ENCODE measurements at regions not wholly inside any gene's neighbourhood (a gene's known extent, or its start where the extent isn't known, plus 50 kb on each side); places are given as distances from the start of the nearest gene placed in this dataset.

DNA sequence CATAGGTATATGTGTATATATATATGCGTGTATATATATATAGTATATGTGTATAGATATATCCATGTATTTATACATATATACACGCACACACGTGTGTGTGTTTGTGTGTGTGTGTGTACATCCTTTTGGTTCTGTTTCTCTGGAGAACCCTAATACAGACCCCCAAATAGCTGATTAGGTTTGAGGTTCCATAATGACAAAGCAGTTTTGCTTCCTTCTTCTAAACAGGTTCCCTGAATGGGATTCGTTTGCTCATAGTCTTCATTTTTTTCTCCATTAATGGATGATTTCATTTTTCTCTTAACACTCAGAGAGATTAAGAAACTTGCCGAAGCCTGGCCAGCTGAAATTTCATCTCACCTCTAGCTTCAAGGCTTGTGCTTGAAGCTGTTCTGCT lies 234.0 kb upstream of the BCOR start:
- no peak for DNase-seq (ENCODE audit: low spot score in 2 of 2)
- Histone ChIP-seq H3K4me1 (no peaks in the 10 kb centered on the region), H3K9me3 (no peaks in the 10 kb centered on the region), H3K27ac (no peak overlapping the region), H3K36me3 (no peaks in the 10 kb centered on the region), H3K27me3 (no peaks in the 10 kb centered on the region), H3K4me3 (no peak overlapping the region)
- intact Hi-C loops (cut with DNase I): loop anchor here (10.0 kb wide), 1 partner anchor 1437 kb away; no protein-coding TSS in a partner anchor
- TF ChIP-seq, protein P1, sequence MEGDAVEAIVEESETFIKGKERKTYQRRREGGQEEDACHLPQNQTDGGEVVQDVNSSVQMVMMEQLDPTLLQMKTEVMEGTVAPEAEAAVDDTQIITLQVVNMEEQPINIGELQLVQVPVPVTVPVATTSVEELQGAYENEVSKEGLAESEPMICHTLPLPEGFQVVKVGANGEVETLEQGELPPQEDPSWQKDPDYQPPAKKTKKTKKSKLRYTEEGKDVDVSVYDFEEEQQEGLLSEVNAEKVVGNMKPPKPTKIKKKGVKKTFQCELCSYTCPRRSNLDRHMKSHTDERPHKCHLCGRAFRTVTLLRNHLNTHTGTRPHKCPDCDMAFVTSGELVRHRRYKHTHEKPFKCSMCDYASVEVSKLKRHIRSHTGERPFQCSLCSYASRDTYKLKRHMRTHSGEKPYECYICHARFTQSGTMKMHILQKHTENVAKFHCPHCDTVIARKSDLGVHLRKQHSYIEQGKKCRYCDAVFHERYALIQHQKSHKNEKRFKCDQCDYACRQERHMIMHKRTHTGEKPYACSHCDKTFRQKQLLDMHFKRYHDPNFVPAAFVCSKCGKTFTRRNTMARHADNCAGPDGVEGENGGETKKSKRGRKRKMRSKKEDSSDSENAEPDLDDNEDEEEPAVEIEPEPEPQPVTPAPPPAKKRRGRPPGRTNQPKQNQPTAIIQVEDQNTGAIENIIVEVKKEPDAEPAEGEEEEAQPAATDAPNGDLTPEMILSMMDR (IDR thresholded peaks at IDR 0.05): no peak

DNA sequence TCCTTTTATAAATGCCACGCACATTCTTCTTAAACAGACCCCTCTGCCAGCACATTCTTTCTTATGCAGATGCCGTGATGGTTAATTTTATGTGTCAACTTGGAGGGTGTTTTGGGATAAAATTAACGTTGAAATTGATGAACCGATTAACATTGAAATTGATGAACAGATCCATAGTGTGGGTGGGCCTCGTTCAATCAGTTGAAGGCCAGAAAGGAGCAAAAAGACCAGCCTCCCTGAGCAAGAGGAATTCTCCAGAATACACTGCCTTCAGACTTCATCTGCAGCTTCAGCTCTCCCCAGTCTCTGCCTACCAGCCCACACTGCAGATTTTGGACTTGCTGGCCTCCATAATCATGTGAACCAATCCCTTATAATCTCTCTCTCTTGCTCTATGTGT lies 233.6 kb upstream of the BCOR start:
- Histone ChIP-seq H3K9me3 (no peaks in the 10 kb centered on the region), H3K36me3 (no peaks in the 10 kb centered on the region), H3K4me1 (no peaks in the 10 kb centered on the region), H3K4me3 (no peak overlapping the region), H3K27ac (no peak overlapping the region), H3K27me3 (no peaks in the 10 kb centered on the region)
- no peak for DNase-seq (ENCODE audit: low spot score in 2 of 2)
- TF ChIP-seq, protein P1 (IDR thresholded peaks at IDR 0.05): no peak
- intact Hi-C loops (cut with DNase I): loop anchor here (10.0 kb wide), 1 partner anchor 1437 kb away; no protein-coding TSS in a partner anchor

- no peaks in the 10 kb centered on the region for H3K36me3 ChIP-seq
- TF ChIP-seq, protein P1 (IDR thresholded peaks at IDR 0.05): no peak
- H3K4me1 ChIP-seq: no peaks in the 10 kb centered on the region
- no peak overlapping the region for H3K27ac ChIP-seq
- intact Hi-C loops (cut with DNase I): loop anchor here (10.0 kb wide), 1 partner anchor 1435 kb away; no protein-coding TSS in a partner anchor
- H3K9me3 ChIP-seq: no peaks in the 10 kb centered on the region
- DNase-seq (ENCODE audit: low spot score in 2 of 2): no peak
- H3K27me3 ChIP-seq: no peaks in the 10 kb centered on the region
- no peak overlapping the region for H3K4me3 ChIP-seq
These were observed 231.9 kb upstream of the BCOR start for GRCh38 chrX:40329616-40330015.

DNA sequence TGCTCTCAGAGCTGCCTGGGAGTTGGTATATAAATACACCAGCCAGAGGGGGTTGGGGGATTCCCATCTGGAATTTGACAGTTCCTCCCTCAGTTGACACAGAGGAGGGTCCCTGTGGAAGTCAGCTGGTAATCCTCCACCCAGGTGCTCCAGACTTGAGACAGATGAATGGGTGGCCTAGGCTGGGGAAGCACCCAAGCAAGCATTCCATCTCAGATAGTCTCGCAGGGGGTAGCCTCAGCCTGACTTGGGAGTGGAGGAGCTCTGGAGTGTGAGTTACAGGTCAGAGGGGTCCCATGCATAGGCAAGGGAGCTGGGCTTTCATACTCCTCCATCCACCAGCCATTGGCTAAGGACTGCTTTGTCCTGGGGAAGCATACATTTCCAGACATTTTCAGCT lies 229.3 kb upstream of the BCOR start:
- no peak for DNase-seq (ENCODE audit: low spot score in 2 of 2)

DNA sequence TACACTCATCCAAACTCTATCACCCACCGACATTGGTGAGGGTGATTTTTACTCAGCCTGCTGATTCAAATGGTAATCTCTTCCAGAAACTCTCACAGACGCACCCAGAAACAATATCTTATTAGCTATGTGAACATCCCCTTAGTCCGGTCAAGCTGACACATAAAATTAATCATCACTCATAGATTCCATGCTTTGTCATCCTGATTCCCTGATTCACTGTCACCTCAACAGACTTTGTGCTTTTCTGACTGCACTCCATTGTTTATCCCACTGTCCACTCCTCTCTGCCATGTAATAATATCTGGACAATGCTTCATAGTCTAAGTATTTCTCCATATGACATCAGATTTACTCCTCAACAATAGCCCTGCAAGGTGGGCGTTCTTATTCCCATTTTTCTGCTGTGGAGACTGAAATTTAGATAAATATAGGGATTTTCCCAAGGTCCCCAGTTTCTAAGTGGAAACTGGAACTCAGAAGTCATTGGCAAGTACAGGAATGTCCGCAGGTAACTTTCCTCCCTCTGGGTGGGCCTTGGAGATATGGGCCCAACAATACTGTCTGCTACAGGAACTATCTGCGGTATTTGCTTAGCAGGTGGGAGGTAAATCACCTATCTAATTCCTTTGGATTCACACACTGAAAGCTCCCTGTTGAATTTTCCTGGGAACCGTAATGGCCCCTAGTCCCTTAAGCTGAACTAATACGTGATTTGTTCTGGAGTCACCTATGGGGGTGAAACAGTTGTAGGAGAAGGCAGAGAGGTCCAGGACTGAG lies 228.6 kb upstream of the BCOR start:
- H3K36me3 ChIP-seq: no peaks in the 10 kb centered on the region
- H3K9me3 ChIP-seq: no peaks in the 10 kb centered on the region
- TF ChIP-seq, protein P1 (IDR thresholded peaks at IDR 0.05): no peak
- DNase-seq (ENCODE audit: low spot score in 2 of 2): no peak
- no peaks in the 10 kb centered on the region for H3K4me1 ChIP-seq
- no peak overlapping the region for H3K27ac ChIP-seq
- H3K4me3 ChIP-seq: no peak overlapping the region
- intact Hi-C loops (cut with DNase I): no loop called here
- H3K27me3 ChIP-seq: no peaks in the 10 kb centered on the region

More for the DNA sequence above, 229.3 kb upstream of the BCOR start:
- TF ChIP-seq, protein P1 (IDR thresholded peaks at IDR 0.05): no peak
- Histone ChIP-seq H3K4me1 (no peaks in the 10 kb centered on the region), H3K4me3 (no peak overlapping the region), H3K27ac (no peak overlapping the region), H3K36me3 (no peaks in the 10 kb centered on the region), H3K27me3 (no peaks in the 10 kb centered on the region), H3K9me3 (no peaks in the 10 kb centered on the region)
- intact Hi-C loops (cut with DNase I): no loop called here

All from ascending aorta (tissue), 2 donors.